Subcutaneous abdominal adipose tissue (tissue), 5 donors: ENCODE measurements at regions not wholly inside any gene's neighbourhood (a gene's known extent, or its start where the extent isn't known, plus 50 kb on each side); places are given as distances from the start of the nearest gene placed in this dataset.
"Not testable (repeated sequence)": the region's sequence is repeated elsewhere in the genome, so short reads cannot be mapped to it uniquely, and the experiment has no call there.

Experiments
- H3K27ac ChIP-seq: one replicate; pipeline ENCODE4 v1.7.0; 2013; ENCODE audit warnings: low read depth, mild to moderate bottlenecking, inconsistent platforms, low read length, moderate library complexity
- H3K27me3 ChIP-seq, 5 donors: one replicate each; pipeline ENCODE4 v1.7.0; 2013; ENCODE audit warnings: low read length in 5 of 5, inconsistent platforms in 1 of 5; ENCODE audit not compliant: control insufficient read depth in 5 of 5, insufficient read depth in 4 of 5
- H3K36me3 ChIP-seq, 5 donors: one replicate each; pipeline ENCODE4 v1.7.0; 2013; ENCODE audit warnings: low read length in 5 of 5; ENCODE audit not compliant: control insufficient read depth in 5 of 5, insufficient read depth in 5 of 5
- H3K4me1 ChIP-seq, 5 donors: one replicate each; pipeline ENCODE4 v1.7.0; 2013; ENCODE audit warnings: low read length in 5 of 5, mild to moderate bottlenecking in 3 of 5, moderate library complexity in 1 of 5; ENCODE audit not compliant: control insufficient read depth in 5 of 5, insufficient read depth in 5 of 5
- H3K4me3 ChIP-seq, 5 donors: one replicate each; pipeline ENCODE4 v1.7.0; 2013; ENCODE audit warnings: low read length in 5 of 5, low read depth in 1 of 5
- H3K9ac ChIP-seq, 5 donors: one replicate each; pipeline ENCODE4 v1.7.0; 2013; ENCODE audit warnings: low read length in 5 of 5, mild to moderate bottlenecking in 4 of 5, moderate library complexity in 3 of 5
- H3K9me3 ChIP-seq, 5 donors: one replicate each; pipeline ENCODE4 v1.7.0; 2013; ENCODE audit warnings: low read length in 5 of 5; ENCODE audit not compliant: control insufficient read depth in 5 of 5
- donor health status: healthy.
- donor health status: healthy.
- donor health status: healthy.
- donor health status: healthy.
- donor health status: healthy.

DNA sequence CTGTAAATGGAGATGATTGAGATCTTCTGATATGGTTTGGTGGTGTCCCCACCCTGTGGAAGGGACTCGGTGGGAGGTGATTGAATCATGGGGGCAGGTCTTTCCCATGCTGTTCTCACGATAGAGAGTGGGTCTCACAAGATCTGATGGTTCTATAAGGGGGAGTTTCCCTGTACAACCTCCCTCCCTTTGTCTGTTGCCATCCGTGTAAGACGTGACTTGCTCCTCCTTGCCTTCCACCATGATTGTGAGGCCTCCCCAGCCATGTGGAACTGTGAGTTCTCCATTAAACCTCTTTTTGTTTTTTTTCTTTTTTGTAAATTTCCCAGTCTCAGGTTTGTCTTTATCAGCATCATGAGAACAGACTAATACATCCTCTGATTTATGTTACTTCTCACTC is 55.1 kb upstream of the PAGE5 start:
- not testable (repeated sequence) for H3K4me3 ChIP-seq, H3K36me3 ChIP-seq, H3K27ac ChIP-seq, H3K9ac ChIP-seq, H3K27me3 ChIP-seq, H3K9me3 ChIP-seq
- H3K4me1 ChIP-seq: peaks cover 0 to 11% (median 5%) of the 10 kb centered on the region in 5 donors

DNA sequence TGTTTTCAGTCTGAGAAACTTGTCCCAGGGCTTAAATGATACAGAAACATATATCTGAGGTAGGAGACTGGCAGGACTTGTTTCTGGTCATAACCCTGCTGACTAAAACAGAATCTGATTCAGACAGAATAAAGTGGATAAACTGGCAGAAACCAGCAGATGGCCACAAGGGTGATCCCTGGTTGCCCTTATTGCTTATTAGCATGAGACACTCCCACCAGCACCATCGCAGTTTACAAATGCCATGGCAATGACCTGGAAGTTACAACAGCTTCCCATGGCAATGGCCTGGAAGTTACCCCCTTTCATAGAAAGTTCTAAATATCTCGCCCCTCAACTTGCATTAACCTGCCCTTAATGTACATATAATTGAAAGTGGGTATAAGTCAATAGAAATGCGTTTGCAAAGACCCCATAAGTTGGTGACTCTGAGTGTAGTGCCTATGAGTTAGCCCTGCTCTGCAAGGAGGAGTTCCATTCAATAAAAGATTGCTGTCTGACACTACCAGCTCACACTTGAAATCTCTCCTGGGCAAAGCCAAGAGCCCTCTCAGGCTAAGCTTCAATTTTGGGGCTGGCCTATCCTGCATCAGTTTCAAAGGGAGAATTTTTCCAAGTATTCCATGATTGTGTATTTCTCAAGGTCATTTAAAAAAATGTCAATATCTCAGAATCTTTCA is 52.9 kb upstream of the PAGE5 start:
- Histone ChIP-seq H3K27me3 (peaks cover 0 to 10% (median 3%) of the 10 kb centered on the region in 5 donors), H3K9me3 (no peaks in the 10 kb centered on the region), H3K27ac (no peak overlapping the region), H3K9ac (no peak overlapping the region), H3K4me1 (no peaks in the 10 kb centered on the region), H3K4me3 (no peak overlapping the region), H3K36me3 (no peaks in the 10 kb centered on the region)

DNA sequence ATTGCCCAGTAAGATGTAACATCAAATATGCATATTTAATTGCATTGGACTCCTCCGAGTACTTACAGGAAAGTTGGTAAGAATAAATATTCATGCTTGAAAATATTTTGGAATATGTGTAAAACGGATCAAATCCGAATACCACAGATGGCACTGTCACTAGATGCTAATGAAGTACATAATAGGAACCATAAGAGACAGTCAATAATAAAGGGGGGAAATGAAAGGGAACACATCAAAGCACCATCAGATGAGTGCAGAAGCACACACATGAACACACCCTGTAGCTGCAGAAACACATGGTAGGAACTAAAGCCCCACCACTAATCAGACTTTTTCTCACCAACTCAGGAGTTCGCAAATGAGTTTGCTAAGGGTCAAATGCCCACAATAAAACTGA is 52.2 kb upstream of the PAGE5 start:
- H3K36me3 ChIP-seq: no peaks in the 10 kb centered on the region
- H3K9me3 ChIP-seq: no peaks in the 10 kb centered on the region
- H3K27ac ChIP-seq: no peak overlapping the region
- H3K4me3 ChIP-seq: no peak overlapping the region
- no peak overlapping the region for H3K9ac ChIP-seq
- H3K4me1 ChIP-seq: no peaks in the 10 kb centered on the region
- peaks cover 0 to 10% (median 3%) of the 10 kb centered on the region in 5 donors for H3K27me3 ChIP-seq

DNA sequence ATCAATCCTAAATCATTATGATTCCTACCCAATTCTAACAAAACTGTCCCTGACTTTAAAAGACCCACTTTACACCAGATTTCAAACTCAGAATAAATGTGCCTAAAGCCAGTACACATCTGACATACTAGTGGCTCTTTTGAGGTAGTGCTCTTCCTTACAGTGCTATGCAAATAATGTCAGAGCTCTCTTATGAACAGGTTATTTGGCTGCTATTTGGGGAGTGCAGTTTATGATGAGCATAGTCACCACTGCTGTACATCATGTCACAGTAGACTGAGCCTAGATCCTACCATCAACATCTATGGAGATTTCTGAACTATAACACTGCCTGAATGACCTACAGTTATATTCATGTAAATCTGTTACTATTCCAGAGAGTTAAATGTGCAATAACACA is 50.4 kb upstream of the PAGE5 start:
- Histone ChIP-seq H3K9me3 (no peaks in the 10 kb centered on the region), H3K36me3 (no peaks in the 10 kb centered on the region), H3K9ac (no peak overlapping the region), H3K4me3 (no peak overlapping the region), H3K4me1 (no peaks in the 10 kb centered on the region), H3K27me3 (peaks cover 0 to 6% (median 3%) of the 10 kb centered on the region in 5 donors), H3K27ac (no peak overlapping the region)
